BE2C (cell line): ENCODE measurements at regions not wholly inside any gene's neighbourhood (a gene's known extent, or its start where the extent isn't known, plus 50 kb on each side); places are given as distances from the start of the nearest gene placed in this dataset.

ENCODE experiments used
- DNase-seq: peaks from one replicate; pipeline ENCODE4 v3.0.0-alpha.2; 2020
- H3K27me3 ChIP-seq: fragments of 250-450 bp; sonication (Bioruptor Pico); 2 replicates; pipeline ENCODE4 v1.5.1; 2020; ENCODE audit warnings: mild to moderate bottlenecking
- H3K36me3 ChIP-seq: fragments of 250-450 bp; sonication (Bioruptor Pico); 2 replicates; pipeline ENCODE4 v1.5.1; 2020; ENCODE audit warnings: mild to moderate bottlenecking
- H3K4me1 ChIP-seq: fragments of 250-450 bp; sonication (Bioruptor Pico); 2 replicates; pipeline ENCODE4 v1.5.1; 2020
- H3K4me3 ChIP-seq: 2 replicates; pipeline ENCODE4 v1.5.1; 2011; ENCODE audit warnings: low read depth, low read length
- H3K9me3 ChIP-seq: fragments of 250-450 bp; sonication (Bioruptor Pico); 2 replicates; pipeline ENCODE4 v1.5.1; 2020
- TF ChIP-seq, protein P1 (sequence below): IDR thresholded peaks from 2 replicates; pipeline ENCODE4 v1.5.1; 2012; ENCODE audit warnings: mild to moderate bottlenecking, low read depth, low read length

DNA sequence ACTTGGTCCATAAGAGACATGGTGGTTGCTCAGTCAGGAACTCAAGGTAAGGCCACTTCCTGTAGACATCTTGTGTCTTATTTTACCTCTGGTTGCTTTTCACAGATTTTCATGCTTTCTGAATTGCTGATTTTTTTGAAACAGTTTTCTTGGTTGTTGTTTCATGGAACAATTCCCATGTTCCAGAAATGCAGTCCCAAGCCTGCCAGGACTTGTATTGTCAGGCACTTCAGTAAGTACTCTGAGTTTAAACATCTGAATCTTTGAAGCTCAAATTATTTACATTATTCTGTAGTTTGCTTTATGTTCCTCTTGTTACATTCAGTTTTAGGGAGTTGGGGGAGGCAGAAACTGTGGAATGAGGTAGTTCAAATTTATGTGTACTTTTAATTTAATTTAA is 290.2 kb downstream of the DMRT2 start:
- Histone ChIP-seq H3K36me3 (no peaks in the 10 kb centered on the region), H3K4me1 (no peaks in the 10 kb centered on the region), H3K27me3 (no peaks in the 10 kb centered on the region), H3K4me3 (no peak overlapping the region), H3K9me3 (no peaks in the 10 kb centered on the region)
- TF ChIP-seq, protein P1, sequence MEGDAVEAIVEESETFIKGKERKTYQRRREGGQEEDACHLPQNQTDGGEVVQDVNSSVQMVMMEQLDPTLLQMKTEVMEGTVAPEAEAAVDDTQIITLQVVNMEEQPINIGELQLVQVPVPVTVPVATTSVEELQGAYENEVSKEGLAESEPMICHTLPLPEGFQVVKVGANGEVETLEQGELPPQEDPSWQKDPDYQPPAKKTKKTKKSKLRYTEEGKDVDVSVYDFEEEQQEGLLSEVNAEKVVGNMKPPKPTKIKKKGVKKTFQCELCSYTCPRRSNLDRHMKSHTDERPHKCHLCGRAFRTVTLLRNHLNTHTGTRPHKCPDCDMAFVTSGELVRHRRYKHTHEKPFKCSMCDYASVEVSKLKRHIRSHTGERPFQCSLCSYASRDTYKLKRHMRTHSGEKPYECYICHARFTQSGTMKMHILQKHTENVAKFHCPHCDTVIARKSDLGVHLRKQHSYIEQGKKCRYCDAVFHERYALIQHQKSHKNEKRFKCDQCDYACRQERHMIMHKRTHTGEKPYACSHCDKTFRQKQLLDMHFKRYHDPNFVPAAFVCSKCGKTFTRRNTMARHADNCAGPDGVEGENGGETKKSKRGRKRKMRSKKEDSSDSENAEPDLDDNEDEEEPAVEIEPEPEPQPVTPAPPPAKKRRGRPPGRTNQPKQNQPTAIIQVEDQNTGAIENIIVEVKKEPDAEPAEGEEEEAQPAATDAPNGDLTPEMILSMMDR: no peak
- DNase-seq: no peak

DNA sequence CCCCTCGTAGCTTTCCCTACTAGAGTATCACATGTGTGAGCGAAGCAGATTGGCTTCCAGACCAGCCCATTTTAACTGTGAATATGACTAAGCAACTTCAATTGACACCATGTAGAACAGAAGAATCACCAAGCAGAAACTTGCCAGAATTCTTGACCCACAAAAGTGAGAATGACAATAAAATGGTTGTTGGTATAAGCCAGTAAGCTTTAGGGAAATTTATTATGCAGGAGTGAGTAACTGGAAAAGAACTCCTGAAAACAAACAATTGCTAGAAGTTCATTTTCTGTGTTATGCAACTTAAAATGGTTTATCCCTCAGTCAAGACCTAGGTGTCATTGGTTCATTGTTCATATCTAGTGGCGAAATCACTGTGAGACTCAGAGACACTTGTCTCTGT is 303.1 kb downstream of the DMRT2 start:
- Histone ChIP-seq H3K9me3 (peaks cover 3% of the 10 kb centered on the region; the same call in 1 of the 2 replicates), H3K4me3 (no peak overlapping the region), H3K36me3 (no peaks in the 10 kb centered on the region), H3K27me3 (no peaks in the 10 kb centered on the region), H3K4me1 (no peaks in the 10 kb centered on the region)
- DNase-seq: no peak
- TF ChIP-seq, protein P1: no peak

DNA sequence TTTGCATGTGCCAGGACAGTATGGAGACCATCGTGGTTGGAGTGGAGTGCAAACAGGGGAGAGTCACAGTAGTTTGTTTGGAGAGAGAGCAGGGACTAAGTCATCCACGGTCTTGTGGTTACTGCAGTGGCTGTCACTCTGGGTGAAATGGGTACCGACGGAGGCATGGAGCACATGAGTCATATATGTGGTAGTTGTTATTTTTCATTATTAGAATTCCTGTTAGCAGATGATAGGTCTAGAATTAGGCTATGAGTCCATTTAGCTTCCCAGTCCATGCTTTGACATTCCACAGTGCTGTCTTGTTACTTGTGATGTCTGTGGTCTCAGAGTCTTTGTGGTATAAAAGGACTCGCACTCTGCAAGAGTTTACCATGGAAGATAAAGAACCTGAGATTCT is 303.9 kb downstream of the DMRT2 start:
- H3K36me3 ChIP-seq: no peaks in the 10 kb centered on the region
- no peaks in the 10 kb centered on the region for H3K4me1 ChIP-seq
- no peaks in the 10 kb centered on the region for H3K27me3 ChIP-seq
- TF ChIP-seq, protein P1: no peak
- H3K4me3 ChIP-seq: no peak overlapping the region
- no peak for DNase-seq
- H3K9me3 ChIP-seq: peaks cover 3% of the 10 kb centered on the region; the same call in 1 of the 2 replicates

DNA sequence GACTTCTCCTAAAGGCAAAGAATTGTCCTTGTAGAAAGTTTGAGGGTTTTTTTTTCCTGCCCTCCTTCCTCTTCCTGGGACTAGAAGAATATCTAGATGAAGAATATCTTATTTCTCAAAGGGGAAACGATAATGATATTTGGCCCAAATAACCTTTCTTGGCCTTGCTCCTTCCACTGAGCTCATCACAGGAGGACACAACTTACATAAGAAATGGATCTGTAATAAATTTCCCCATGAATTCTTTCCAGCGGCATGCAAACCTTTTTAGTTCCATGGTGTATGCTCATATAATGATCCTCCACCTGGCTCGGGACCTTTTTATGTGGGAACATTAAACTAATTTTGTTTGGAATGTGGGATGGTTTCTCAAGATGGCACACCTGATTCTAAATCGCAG is 304.4 kb downstream of the DMRT2 start:
- TF ChIP-seq, protein P1: no peak
- H3K4me3 ChIP-seq: no peak overlapping the region
- peaks cover 3% of the 10 kb centered on the region; the same call in 1 of the 2 replicates for H3K9me3 ChIP-seq
- H3K36me3 ChIP-seq: no peaks in the 10 kb centered on the region
- H3K4me1 ChIP-seq: no peaks in the 10 kb centered on the region
- no peaks in the 10 kb centered on the region for H3K27me3 ChIP-seq
- DNase-seq: no peak

DNA sequence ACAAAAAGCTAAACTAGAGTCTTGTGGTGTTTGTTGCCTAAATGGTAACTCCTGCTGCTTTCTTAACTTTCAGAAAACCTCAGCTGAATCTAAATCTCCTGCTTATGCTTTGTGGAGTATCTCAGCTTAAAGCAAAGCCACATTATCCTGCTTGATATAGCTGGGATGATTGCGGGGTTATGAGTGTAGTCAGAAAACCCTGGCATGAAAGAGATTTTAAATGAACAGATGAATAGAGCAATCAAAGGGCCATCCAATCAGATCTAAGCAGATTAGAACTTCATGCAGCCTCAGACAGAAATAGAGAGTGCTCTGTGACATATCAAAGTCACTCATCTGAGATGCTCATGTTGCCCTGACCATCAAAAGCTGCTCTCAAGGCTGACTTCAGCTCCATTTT is 305.5 kb downstream of the DMRT2 start:
- H3K9me3 ChIP-seq: peaks cover 3% of the 10 kb centered on the region; the same call in 1 of the 2 replicates
- no peaks in the 10 kb centered on the region for H3K4me1 ChIP-seq
- no peak for DNase-seq
- TF ChIP-seq, protein P1: no peak
- no peak overlapping the region for H3K4me3 ChIP-seq
- no peaks in the 10 kb centered on the region for H3K36me3 ChIP-seq
- H3K27me3 ChIP-seq: no peaks in the 10 kb centered on the region

DNA sequence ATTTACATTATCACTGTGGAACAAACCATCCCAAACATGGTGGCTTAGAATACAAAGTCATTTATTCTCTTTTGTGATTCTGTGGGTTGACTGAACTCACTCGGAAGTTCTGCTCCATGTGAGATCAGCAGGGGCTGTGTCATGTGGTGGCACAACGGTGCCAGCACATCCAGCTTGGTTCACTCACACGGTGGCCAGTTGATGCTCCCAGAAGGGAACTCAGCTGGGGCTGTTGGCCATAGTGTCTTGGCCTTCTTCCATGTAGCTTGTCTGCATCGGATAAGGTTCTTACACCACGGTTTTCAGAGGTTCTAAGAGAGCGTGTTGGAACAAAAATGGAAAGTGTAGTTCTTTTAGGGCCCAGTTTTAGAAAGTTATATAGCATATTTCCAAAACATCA is 312.7 kb downstream of the DMRT2 start:
- no peak overlapping the region for H3K4me3 ChIP-seq
- H3K36me3 ChIP-seq: no peaks in the 10 kb centered on the region
- H3K4me1 ChIP-seq: no peaks in the 10 kb centered on the region
- H3K9me3 ChIP-seq: no peaks in the 10 kb centered on the region
- no peak for DNase-seq
- TF ChIP-seq, protein P1: no peak
- no peaks in the 10 kb centered on the region for H3K27me3 ChIP-seq
